Epithelial cell of esophagus (primary cell): ENCODE measurements at regions not wholly inside any gene's neighbourhood (a gene's known extent, or its start where the extent isn't known, plus 50 kb on each side); places are given as distances from the start of the nearest gene placed in this dataset.
"Not testable (repeated sequence)": the region's sequence is repeated elsewhere in the genome, so short reads cannot be mapped to it uniquely, and the experiment has no call there.

Source experiments
- DNase-seq: peaks from one replicate; pipeline ENCODE4 v3.0.0; 2010; ENCODE audit warnings: low read depth
- H3K4me3 ChIP-seq: 2 replicates; pipeline ENCODE4 v1.5.1; 2011; ENCODE audit warnings: mild to moderate bottlenecking, low read length, control low read depth
- TF ChIP-seq, protein P1 (sequence below): IDR thresholded peaks from 2 replicates; pipeline ENCODE4 v1.5.1; 2011; ENCODE audit warnings: low read depth, mild to moderate bottlenecking, low read length, control low read depth, inconsistent platforms; ENCODE audit not compliant: insufficient read depth; ENCODE audit errors: missing control alignments

DNA sequence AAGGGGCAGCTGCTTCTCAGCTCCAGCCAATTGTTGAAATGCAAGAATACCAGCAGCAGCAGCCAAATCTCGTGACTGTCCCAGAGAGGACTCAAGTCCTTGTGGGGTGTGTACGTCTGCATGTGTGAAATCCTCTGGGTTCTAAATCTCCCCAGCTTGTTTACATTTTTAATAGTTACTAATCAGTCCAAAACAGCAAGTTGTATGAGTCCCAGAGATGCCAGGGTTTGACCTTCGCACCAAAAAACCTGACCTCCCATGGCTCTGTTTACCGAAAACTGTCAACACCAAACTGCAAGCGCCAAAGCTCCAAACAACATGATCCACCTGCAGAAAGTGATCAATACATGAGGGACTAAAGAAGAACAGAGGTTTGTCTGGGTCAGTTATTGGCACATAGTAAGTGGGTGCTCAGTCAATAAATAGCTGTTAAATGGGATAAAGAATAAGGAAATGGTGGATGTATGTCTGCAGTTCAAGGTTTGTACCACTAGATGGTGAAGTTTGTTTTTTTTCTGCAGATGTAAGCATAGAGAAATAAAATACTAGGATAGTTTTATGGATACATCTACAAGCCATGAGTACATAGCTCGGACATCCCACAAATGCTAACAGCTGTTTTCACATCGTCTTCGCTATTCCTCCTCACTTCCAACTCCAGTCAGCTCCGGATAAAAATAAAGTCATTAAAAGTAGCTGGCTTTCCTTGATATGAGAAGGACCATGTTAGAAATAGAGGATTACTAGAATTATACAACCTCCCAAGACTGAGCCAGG lies 85.3 kb upstream of the ADRB2 start:
- peak; percentile 77 for DNase-seq
- no peak overlapping the region for H3K4me3 ChIP-seq
- TF ChIP-seq, protein P1, sequence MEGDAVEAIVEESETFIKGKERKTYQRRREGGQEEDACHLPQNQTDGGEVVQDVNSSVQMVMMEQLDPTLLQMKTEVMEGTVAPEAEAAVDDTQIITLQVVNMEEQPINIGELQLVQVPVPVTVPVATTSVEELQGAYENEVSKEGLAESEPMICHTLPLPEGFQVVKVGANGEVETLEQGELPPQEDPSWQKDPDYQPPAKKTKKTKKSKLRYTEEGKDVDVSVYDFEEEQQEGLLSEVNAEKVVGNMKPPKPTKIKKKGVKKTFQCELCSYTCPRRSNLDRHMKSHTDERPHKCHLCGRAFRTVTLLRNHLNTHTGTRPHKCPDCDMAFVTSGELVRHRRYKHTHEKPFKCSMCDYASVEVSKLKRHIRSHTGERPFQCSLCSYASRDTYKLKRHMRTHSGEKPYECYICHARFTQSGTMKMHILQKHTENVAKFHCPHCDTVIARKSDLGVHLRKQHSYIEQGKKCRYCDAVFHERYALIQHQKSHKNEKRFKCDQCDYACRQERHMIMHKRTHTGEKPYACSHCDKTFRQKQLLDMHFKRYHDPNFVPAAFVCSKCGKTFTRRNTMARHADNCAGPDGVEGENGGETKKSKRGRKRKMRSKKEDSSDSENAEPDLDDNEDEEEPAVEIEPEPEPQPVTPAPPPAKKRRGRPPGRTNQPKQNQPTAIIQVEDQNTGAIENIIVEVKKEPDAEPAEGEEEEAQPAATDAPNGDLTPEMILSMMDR, result peak; percentile 61

DNA sequence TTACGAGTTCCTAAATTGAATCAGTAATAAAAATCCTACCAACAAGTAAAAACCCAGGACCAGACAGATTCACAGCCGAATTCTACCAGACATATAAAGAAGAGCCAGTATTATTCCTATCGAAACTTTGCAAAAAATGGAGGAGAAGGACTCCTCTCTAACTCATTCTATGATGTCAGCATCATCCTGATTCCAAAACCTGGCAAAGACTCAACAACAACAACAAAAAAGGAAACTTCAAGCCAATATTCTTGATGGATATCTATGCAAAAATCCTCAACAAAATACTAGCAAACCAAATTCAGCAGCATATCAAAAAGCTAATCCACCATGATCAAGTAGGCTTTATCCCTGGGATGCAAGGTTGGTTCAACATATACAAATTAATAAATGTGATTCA lies 84.6 kb upstream of the ADRB2 start:
- not testable (repeated sequence) for H3K4me3 ChIP-seq, DNase-seq

DNA sequence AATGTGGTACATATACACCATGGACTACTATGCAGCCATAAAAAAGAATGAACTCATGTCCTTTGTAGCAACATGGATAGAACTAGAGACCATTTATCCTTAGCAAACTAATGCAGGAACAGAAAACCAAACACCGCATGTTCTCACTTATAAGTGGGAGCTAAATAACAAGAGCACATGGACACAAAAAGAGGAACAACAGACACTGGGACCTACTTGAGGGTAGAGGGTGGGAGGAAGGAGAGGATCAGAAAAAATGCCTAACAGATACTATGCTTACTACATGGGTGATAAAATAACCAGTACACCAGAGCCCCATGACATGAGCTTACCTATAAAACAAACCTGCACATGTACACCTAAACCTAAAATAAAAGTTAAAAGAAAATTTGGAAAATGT lies 82.0 kb upstream of the ADRB2 start:
- DNase-seq, H3K4me3 ChIP-seq: not testable (repeated sequence)

DNA sequence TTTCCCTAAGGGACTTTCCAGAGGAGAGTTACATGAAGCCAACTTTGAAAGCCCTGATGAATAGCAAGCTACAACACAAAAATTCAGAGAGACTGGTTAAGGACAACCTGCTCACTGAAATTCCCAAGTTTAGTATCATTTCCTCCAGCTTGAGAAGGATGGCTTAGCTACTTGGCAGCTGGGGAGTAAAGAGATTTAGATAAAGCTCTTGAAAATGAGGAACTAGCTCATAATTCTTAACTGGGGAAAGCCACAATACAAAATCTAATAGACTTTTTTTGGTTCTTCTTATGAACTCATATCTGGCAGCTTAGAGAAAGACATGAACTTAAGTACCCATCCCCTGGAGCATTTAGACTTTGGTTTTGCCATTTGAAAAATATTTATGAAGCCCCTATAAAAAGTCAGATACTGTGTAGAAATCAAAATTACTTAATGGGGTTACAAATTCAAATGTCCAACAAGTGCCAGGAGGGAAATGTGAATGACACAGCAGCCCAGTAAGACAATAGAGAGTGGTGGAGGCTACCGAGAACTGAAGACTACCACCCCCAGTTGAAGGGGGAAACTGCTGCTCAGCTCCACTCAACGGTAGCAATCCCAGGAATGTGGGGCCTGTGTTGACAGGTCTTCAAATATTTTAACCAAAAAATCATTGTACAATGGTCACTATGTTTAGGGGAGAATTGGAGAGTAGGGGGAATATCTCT lies 79.4 kb upstream of the ADRB2 start:
- H3K4me3 ChIP-seq, result no peak overlapping the region
- TF ChIP-seq, protein P1, result no peak
- peak; percentile 22 for DNase-seq

DNA sequence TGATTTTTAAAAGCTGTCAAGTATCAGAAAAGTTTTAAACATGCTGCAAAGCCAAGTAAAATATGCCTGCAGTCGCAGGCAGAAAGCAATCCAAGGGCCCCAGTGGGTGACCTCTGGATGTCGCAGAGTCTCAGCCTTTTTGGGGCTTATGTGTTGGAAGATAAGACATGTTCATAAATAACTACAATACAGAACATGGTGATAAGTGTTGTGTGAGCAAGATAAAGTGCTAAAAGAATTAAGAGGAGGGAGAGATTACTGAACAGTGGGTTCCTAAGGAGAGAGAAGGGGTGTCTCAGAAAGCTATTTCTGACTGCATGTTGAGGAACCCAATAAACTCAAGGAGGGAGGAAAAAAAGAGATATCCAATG lies 78.9 kb upstream of the ADRB2 start:
- H3K4me3 ChIP-seq, result no peak overlapping the region
- DNase-seq, result no peak
- TF ChIP-seq, protein P1, result no peak

DNA sequence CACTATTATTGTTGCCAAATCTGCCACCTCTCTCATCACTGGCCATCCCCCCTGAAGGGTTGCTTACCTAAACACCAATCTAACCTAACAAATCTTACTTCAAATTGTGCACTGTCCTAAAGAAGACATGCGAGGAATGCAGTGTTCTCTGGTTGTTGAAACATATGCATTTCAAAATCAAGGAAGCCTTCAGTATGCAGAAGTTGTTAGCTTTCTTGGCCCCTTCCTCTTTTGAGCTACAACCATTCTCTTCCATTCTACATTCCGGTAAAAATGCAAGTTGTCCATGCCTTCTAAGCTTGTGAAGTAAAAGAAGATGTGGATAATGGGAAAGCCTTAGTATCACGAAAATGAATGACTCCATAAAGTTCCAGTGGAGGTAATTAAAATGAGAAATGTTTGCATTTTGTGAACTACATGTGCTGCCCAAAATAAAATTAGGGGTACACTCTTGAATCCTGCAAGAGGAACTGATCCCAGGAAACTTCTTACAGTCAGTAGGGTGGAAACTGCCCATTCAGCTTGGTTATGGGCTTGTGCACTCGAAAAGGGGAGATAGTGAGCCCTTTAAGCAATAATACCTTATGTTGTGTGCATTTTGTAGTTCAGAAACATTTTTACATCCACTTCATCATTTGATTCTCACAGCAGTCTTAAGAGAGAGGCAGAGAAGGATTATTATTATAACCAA lies 77.6 kb upstream of the ADRB2 start:
- no peak overlapping the region for H3K4me3 ChIP-seq
- DNase-seq, result no peak
- TF ChIP-seq, protein P1, result no peak

DNA sequence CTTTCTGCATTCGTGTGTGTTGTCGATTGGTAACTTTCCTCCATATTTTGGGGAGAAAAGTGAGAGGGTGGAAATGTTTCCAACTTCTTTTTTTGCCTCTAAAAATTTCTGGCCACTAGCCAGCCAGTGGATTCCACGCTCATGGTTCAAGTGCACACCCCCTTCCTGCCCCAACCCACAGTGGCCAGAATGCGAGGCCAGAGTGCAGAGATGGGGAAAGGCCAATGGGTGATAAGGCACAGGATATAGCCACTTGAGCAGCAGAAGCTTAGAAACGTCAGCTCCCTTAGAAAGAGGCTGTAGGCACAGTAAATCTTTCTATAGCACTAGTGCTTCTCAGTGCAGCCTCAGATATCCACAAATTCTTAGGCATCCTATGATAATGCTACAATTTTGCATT lies 75.8 kb upstream of the ADRB2 start:
- no peak overlapping the region for H3K4me3 ChIP-seq
- TF ChIP-seq, protein P1, result no peak
- no peak for DNase-seq

DNA sequence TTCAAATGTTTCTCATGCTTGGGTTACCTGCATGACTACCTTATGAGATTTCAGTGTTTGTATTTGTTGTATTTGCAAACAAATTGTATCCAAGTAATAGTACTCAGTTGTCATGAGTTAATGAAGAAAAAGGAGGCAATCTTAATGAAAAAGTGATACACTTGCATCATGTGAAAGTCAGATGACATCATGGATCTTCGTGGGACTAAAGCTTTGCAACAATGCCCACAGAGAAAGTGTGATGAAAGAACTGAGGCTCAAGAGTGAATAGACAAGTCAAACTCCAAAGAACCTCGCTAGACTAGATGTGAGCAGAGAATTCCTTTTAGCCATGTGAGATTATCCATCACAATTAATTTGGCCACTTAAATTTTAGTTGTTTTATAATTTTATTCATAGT lies 75.4 kb upstream of the ADRB2 start:
- no peak for DNase-seq
- H3K4me3 ChIP-seq, result no peak overlapping the region
- TF ChIP-seq, protein P1, result no peak

DNA sequence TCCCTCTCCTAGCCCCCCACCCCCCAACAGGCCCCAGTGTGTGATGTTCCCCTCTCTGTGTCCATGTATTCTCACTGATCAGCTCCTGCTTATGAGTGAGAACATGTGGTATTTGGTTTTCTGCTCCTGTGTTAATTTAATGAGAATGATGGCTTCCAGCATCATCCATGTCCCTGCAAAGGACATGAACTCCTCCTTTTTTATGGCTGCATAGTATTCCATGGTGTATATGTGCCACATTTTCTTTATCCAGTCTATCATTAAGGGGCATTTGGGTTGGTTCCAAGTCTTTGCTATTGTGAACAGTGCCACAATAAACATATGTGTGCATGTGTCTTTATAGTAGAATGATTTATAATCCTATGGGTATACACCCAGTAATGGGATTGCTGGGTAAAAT lies 74.0 kb upstream of the ADRB2 start:
- not testable (repeated sequence) for H3K4me3 ChIP-seq, DNase-seq
